CD14-positive monocyte (primary cell): ENCODE measurements at regions not wholly inside any gene's neighbourhood (a gene's known extent, or its start where the extent isn't known, plus 50 kb on each side); places are given as distances from the start of the nearest gene placed in this dataset.

Experiments used
- DNase-seq, 3 donors: peaks; one replicate each; pipeline ENCODE4 v3.0.0-alpha.2; 2011 to 2022
- H2AFZ ChIP-seq: 2 replicates; pipeline ENCODE4 v1.6.0; 2012; ENCODE audit warnings: mild to moderate bottlenecking, low read depth, low read length, inconsistent platforms; ENCODE audit not compliant: insufficient read depth, poor library complexity, severe bottlenecking
- H3K27ac ChIP-seq, 2 donors: 1 replicate in 1 of 2; 2 replicates in 1 of 2; pipeline ENCODE4 v1.5.1; 2012 to 2013; ENCODE audit warnings: low read length in 2 of 2, control low read depth in 1 of 2, inconsistent platforms in 1 of 2, low read depth in 1 of 2, mild to moderate bottlenecking in 1 of 2
- H3K27me3 ChIP-seq, 2 donors: one replicate each; pipeline versions ENCODE4 v1.6.0 to v1.6.1; 2011 to 2013; ENCODE audit warnings: low read length in 2 of 2; ENCODE audit not compliant: control insufficient read depth in 2 of 2, insufficient read depth in 2 of 2
- H3K36me3 ChIP-seq, 2 donors: replicated peaks in 1 of 2; 1 replicate in 1 of 2; 2 replicates in 1 of 2; pipeline versions ENCODE4 v1.5.1 to v1.6.1; 2012 to 2013; ENCODE audit warnings: low read length in 2 of 2, control low read depth in 1 of 2, inconsistent platforms in 1 of 2, mild to moderate bottlenecking in 1 of 2; ENCODE audit not compliant: insufficient read depth in 2 of 2, control insufficient read depth in 1 of 2
- H3K4me1 ChIP-seq, 2 donors: 1 replicate in 1 of 2; 2 replicates in 1 of 2; pipeline versions ENCODE4 v1.5.1 to v1.6.1; 2012 to 2013; ENCODE audit warnings: low read length in 2 of 2, control low read depth in 1 of 2, inconsistent platforms in 1 of 2, mild to moderate bottlenecking in 1 of 2, moderate library complexity in 1 of 2; ENCODE audit not compliant: insufficient read depth in 2 of 2, control insufficient read depth in 1 of 2
- H3K4me2 ChIP-seq: replicated peaks from 2 replicates; pipeline ENCODE3; 2012; ENCODE audit warnings: low read length, moderate library complexity, mild to moderate bottlenecking; ENCODE audit not compliant: poor library complexity, severe bottlenecking; ENCODE audit errors: extremely low read depth
- H3K4me3 ChIP-seq, 3 experiments: fragments of 200-600 bp in 1 of 3; sonication (generic) in 1 of 3; replicated peaks in 1 of 3; 1 replicate in 2 of 3; 2 replicates in 1 of 3; pipeline ENCODE4 v1.5.1; 2011 to 2013; ENCODE audit warnings: low read length in 3 of 3, mild to moderate bottlenecking in 3 of 3, control low read depth in 2 of 3, low read depth in 2 of 3, inconsistent platforms in 1 of 3, moderate library complexity in 1 of 3
- H3K79me2 ChIP-seq: 2 replicates; pipeline ENCODE4 v1.6.0; 2012; ENCODE audit warnings: mild to moderate bottlenecking, control low read depth, inconsistent platforms, low read length, moderate library complexity; ENCODE audit not compliant: insufficient read depth
- H3K9ac ChIP-seq: 2 replicates; pipeline ENCODE4 v1.6.0; 2017; ENCODE audit warnings: low read length, mild to moderate bottlenecking; ENCODE audit not compliant: insufficient read depth, poor library complexity, severe bottlenecking
- H3K9me3 ChIP-seq, 2 donors: replicated peaks in 1 of 2; 1 replicate in 1 of 2; 2 replicates in 1 of 2; pipeline versions ENCODE4 v1.5.1 to v1.6.1; 2012 to 2013; ENCODE audit warnings: low read length in 2 of 2, control low read depth in 1 of 2; ENCODE audit not compliant: control insufficient read depth in 1 of 2, insufficient read depth in 1 of 2
- H4K20me1 ChIP-seq: 2 replicates; pipeline ENCODE4 v1.6.0; 2012; ENCODE audit warnings: mild to moderate bottlenecking, low read length, control low read depth, moderate library complexity; ENCODE audit not compliant: insufficient read depth
- H3K27ac Mint-ChIP-seq, 7 donors: one replicate each; pipeline ENCODE4 v1.8.0; 2020; ENCODE audit warnings: mild to moderate bottlenecking in 7 of 7, mixed read lengths in 7 of 7, moderate library complexity in 6 of 7, inconsistent platforms in 2 of 7
- H3K27me3 Mint-ChIP-seq, 3 donors: one replicate each; pipeline ENCODE4 v1.8.0; 2021 to 2022; ENCODE audit warnings: low read depth in 3 of 3, mild to moderate bottlenecking in 3 of 3, mixed read lengths in 3 of 3, moderate library complexity in 3 of 3, inconsistent platforms in 1 of 3
- H3K36me3 Mint-ChIP-seq, 2 donors: one replicate each; pipeline ENCODE4 v1.8.0; 2020; ENCODE audit warnings: mixed read lengths in 2 of 2, inconsistent platforms in 1 of 2, mild to moderate bottlenecking in 1 of 2
- H3K4me1 Mint-ChIP-seq: one replicate; pipeline ENCODE4 v1.8.0; 2020; ENCODE audit warnings: mild to moderate bottlenecking, mixed read lengths
- H3K4me3 Mint-ChIP-seq, 2 donors: one replicate each; pipeline ENCODE4 v1.8.0; 2020; ENCODE audit warnings: mild to moderate bottlenecking in 2 of 2, mixed read lengths in 2 of 2, moderate library complexity in 1 of 2
- H3K9me3 Mint-ChIP-seq, 7 donors: one replicate each; pipeline ENCODE4 v1.8.0; 2020 to 2022; ENCODE audit warnings: mixed read lengths in 7 of 7, mild to moderate bottlenecking in 6 of 7, moderate library complexity in 6 of 7, inconsistent platforms in 2 of 7
- CTCF ChIP-seq: fragments of 200-600 bp; IDR thresholded peaks from one replicate; pipeline ENCODE4 v1.8.0; 2022; ENCODE audit warnings: antibody characterized with exemption, mild to moderate bottlenecking
- WGBS: methylation state at CpG from one replicate; pipeline ENCODE4 v1.1.5; 2013; ENCODE audit warnings: missing lambda C conversion rate; ENCODE audit not compliant: insufficient coverage; 5-methylcytosine and 5-hydroxymethylcytosine counted together
- intact Hi-C, 2 donors: fragments of 100-400 bp; cut with micrococcal nuclease; formaldehyde crosslinking; loops; one replicate each; pipeline versions ENCODE4 v1.15.0 to v1.15.1; 2023

GRCh38 chr7:142587578-142588191, 161.6 kb upstream of the PRSS1 start:
- Histone ChIP-seq H3K4me3 (no peak overlapping the region), H3K27me3 (no peaks in the 10 kb centered on the region), H3K4me2 (no peak overlapping the region), H3K79me2 (no peaks in the 10 kb centered on the region), H3K9me3 (no peaks in the 10 kb centered on the region), H3K27ac (peak overlapping the region in 1 of 2 donors; percentile 27), H3K4me1 (no peaks in the 10 kb centered on the region), H3K36me3 (no peaks in the 10 kb centered on the region), H2AFZ (peak overlapping the region; percentile 57), H3K9ac (no peak overlapping the region), H4K20me1 (no peaks in the 10 kb centered on the region)
- intact Hi-C loops, result loop anchor here in 1 of 2 donors (2.0 to 10.0 kb wide), 2 partner anchors 29 to 53 kb away; no protein-coding TSS in a partner anchor
- Mint-ChIP-seq H3K36me3 (no peaks in the 10 kb centered on the region), H3K9me3 (no peaks in the 10 kb centered on the region), H3K4me1 (peaks cover 6% of the 10 kb centered on the region), H3K27me3 (no peaks in the 10 kb centered on the region), H3K4me3 (no peak overlapping the region), H3K27ac (peak overlapping the region in 6 of 7 donors; percentile 20 to 89 (median 68))
- TF ChIP-seq CTCF, result peak; percentile 79
- 65% methylated on average over 4 of the region's 5 CpGs for whole genome bisulfite sequencing
- DNase-seq, result peak; percentile 62 to 78 (median 70)

GRCh38 chr7:142586611-142587010, 162.7 kb upstream of the PRSS1 start:
- no peaks in the 10 kb centered on the region for H3K9me3 ChIP-seq
- Mint-ChIP-seq H3K27ac (peak overlapping the region in 2 of 7 donors; percentile 0 to 16), H3K27me3 (no peaks in the 10 kb centered on the region), H3K4me1 (peaks cover 8% of the 10 kb centered on the region), H3K36me3 (no peaks in the 10 kb centered on the region), H3K4me3 (no peak overlapping the region), H3K9me3 (no peaks in the 10 kb centered on the region)
- intact Hi-C loops, result loop anchor here in 1 of 2 donors (2.0 to 10.0 kb wide), 2 partner anchors 28 to 52 kb away; no protein-coding TSS in a partner anchor
- no peak overlapping the region for H3K27ac ChIP-seq
- no peak for DNase-seq
- no peaks in the 10 kb centered on the region for H4K20me1 ChIP-seq
- H3K4me2 ChIP-seq, result no peak overlapping the region
- no peaks in the 10 kb centered on the region for H3K79me2 ChIP-seq
- H3K27me3 ChIP-seq, result no peaks in the 10 kb centered on the region
- H3K4me3 ChIP-seq, result no peak overlapping the region
- no peak for TF ChIP-seq CTCF
- no peaks in the 10 kb centered on the region for H3K36me3 ChIP-seq
- H3K9ac ChIP-seq, result no peak overlapping the region
- H2AFZ ChIP-seq, result peak overlapping the region; percentile 20
- H3K4me1 ChIP-seq, result peaks cover under 1 to 2% of the 10 kb centered on the region in 2 donors
- 57% methylated on average over 2 of the region's 3 CpGs for WGBS
